Vagina (tissue), 2 donors: ENCODE measurements at regions not wholly inside any gene's neighbourhood (a gene's known extent, or its start where the extent isn't known, plus 50 kb on each side); places are given as distances from the start of the nearest gene placed in this dataset.

Experiments
- DNase-seq, 2 donors: peaks; one replicate each; pipeline ENCODE4 v3.0.0-alpha.2; 2017; ENCODE audit errors: extremely low spot score in 2 of 2
- H3K27ac ChIP-seq: fragments of 200-600 bp; sonication (generic); one replicate; pipeline ENCODE4 v1.5.1; 2019
- H3K27me3 ChIP-seq: fragments of 200-600 bp; sonication (generic); one replicate; pipeline ENCODE4 v1.5.1; 2019
- H3K36me3 ChIP-seq, 2 donors: fragments of 200-600 bp; sonication (generic); one replicate each; pipeline ENCODE4 v1.5.1; 2017 to 2019
- H3K4me1 ChIP-seq: fragments of 200-600 bp; sonication (generic); one replicate; pipeline ENCODE4 v1.5.1; 2019
- H3K4me3 ChIP-seq, 2 donors: fragments of 200-600 bp; sonication (generic); 1 replicate in 1 of 2; 2 replicates in 1 of 2; pipeline ENCODE4 v1.5.1; 2016 to 2019
- H3K9me3 ChIP-seq: fragments of 200-600 bp; sonication (generic); one replicate; pipeline ENCODE4 v1.5.1; 2019
- CTCF ChIP-seq, 3 experiments: fragments of 450-650 bp in 2 of 3; fragments of 200-600 bp in 1 of 3; sonication (generic) in 1 of 3; IDR thresholded peaks; one replicate each; pipeline ENCODE4 v1.5.1; 2017 to 2019; ENCODE audit warnings: antibody characterized with exemption in 3 of 3, mild to moderate bottlenecking in 2 of 3, moderate library complexity in 2 of 3
- POLR2A ChIP-seq, 2 donors: fragments of 450-650 bp; IDR thresholded peaks; one replicate each; pipeline ENCODE4 v1.6.1; 2017; ENCODE audit warnings: antibody characterized with exemption in 2 of 2, mild to moderate bottlenecking in 2 of 2, moderate library complexity in 2 of 2
- POLR2AphosphoS5 ChIP-seq, 2 donors: sonication (generic); formaldehyde crosslinking; IDR thresholded peaks; one replicate each; pipeline ENCODE4 v1.9.0; 2017; ENCODE audit warnings: antibody characterized with exemption in 2 of 2, mild to moderate bottlenecking in 2 of 2, low read depth in 1 of 2; ENCODE audit not compliant: insufficient read depth in 1 of 2
- intact Hi-C: fragments of 100-400 bp; cut with DNase I; formaldehyde crosslinking; loops from one replicate; pipeline ENCODE4 v1.15.1; 2023

DNA sequence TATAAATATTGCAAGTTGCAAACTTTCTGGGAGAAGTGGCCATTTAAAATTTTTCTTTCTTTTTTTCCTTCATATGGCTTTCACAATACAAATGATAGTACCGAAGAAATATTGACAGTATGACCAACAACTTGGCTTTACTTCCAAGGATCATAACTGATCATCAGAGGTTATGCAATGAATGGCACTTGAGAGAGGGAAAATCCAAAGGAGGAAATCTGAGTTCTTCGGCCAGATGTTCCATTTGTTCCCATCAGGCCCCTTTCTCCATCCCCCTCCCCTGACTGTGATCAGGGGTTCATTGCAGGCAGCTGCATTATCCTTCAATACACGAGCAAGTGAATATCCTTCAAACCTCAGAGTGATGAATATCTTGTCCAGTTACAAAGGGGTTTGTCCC, 130.0 kb upstream of the UST start:
- Histone ChIP-seq H3K27me3 (no peaks in the 10 kb centered on the region), H3K36me3 (no peaks in the 10 kb centered on the region), H3K9me3 (no peaks in the 10 kb centered on the region), H3K4me1 (peaks cover 1% of the 10 kb centered on the region), H3K27ac (no peak overlapping the region), H3K4me3 (no peak overlapping the region)
- TF ChIP-seq CTCF (IDR thresholded peaks at IDR 0.05) (no peak), POLR2AphosphoS5 (IDR thresholded peaks at IDR 0.05; ENCODE audit: insufficient read depth in 1 of 2, low read depth in 1 of 2) (no peak), POLR2A (IDR thresholded peaks at IDR 0.05) (no peak)
- intact Hi-C loops = no loop called here
- DNase-seq = no peak

DNA sequence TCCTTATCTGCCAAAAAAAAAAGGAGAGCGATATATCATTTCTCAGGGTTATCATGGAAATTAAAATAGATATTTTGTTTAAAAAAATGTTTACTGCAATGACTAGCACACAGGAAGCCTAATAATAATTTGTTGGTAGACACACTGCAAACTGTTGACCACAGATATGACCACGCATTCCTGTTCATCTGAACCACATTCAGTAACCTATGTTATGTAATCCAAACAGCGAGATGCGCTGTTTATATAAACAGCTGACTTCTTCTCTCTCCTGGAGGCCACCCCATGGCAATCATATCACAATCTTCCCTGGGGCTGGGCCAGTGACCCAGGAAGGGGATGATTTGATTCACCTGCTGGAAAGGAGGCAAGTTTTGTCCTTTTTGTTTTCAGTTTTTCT, 129.3 kb upstream of the UST start:
- intact Hi-C loops = no loop called here
- H3K9me3 ChIP-seq = no peaks in the 10 kb centered on the region
- TF ChIP-seq POLR2A (IDR thresholded peaks at IDR 0.05) (no peak), POLR2AphosphoS5 (IDR thresholded peaks at IDR 0.05; ENCODE audit: insufficient read depth in 1 of 2, low read depth in 1 of 2) (no peak)

GRCh38 chr6:148619891-148620290, 126.9 kb upstream of the UST start:
- H3K4me1 ChIP-seq = peaks cover 5% of the 10 kb centered on the region
- H3K36me3 ChIP-seq = no peaks in the 10 kb centered on the region
- no peaks in the 10 kb centered on the region for H3K27me3 ChIP-seq
- no peak overlapping the region for H3K4me3 ChIP-seq
- H3K27ac ChIP-seq = no peak overlapping the region
- no peak for DNase-seq
- intact Hi-C loops = no loop called here
- no peak for TF ChIP-seq POLR2A (IDR thresholded peaks at IDR 0.05)
- TF ChIP-seq POLR2AphosphoS5 (IDR thresholded peaks at IDR 0.05; ENCODE audit: insufficient read depth in 1 of 2, low read depth in 1 of 2) = no peak
- no peak for TF ChIP-seq CTCF (IDR thresholded peaks at IDR 0.05)
- no peaks in the 10 kb centered on the region for H3K9me3 ChIP-seq

More for the DNA sequence above, 129.3 kb upstream of the UST start:
- no peaks in the 10 kb centered on the region for H3K36me3 ChIP-seq
- H3K4me1 ChIP-seq = no peaks in the 10 kb centered on the region
- no peaks in the 10 kb centered on the region for H3K27me3 ChIP-seq
- H3K27ac ChIP-seq = no peak overlapping the region
- no peak overlapping the region for H3K4me3 ChIP-seq
- no peak for DNase-seq

GRCh38 chr6:148620579-148621298, 126.1 kb upstream of the UST start:
- H3K4me1 ChIP-seq = peaks cover 5% of the 10 kb centered on the region
- no peak overlapping the region for H3K27ac ChIP-seq
- H3K4me3 ChIP-seq = no peak overlapping the region
- intact Hi-C loops = no loop called here
- H3K36me3 ChIP-seq = no peaks in the 10 kb centered on the region
- TF ChIP-seq POLR2A (IDR thresholded peaks at IDR 0.05) = no peak
- TF ChIP-seq CTCF (IDR thresholded peaks at IDR 0.05) = no peak
- TF ChIP-seq POLR2AphosphoS5 (IDR thresholded peaks at IDR 0.05; ENCODE audit: insufficient read depth in 1 of 2, low read depth in 1 of 2) = no peak
- H3K27me3 ChIP-seq = no peaks in the 10 kb centered on the region
- no peak for DNase-seq
- no peaks in the 10 kb centered on the region for H3K9me3 ChIP-seq

- Histone ChIP-seq H3K27ac (no peak overlapping the region), H3K4me1 (peaks cover 22% of the 10 kb centered on the region), H3K9me3 (no peaks in the 10 kb centered on the region), H3K4me3 (no peak overlapping the region), H3K27me3 (no peaks in the 10 kb centered on the region), H3K36me3 (no peaks in the 10 kb centered on the region)
- no peak for DNase-seq
- intact Hi-C loops = no loop called here
- TF ChIP-seq POLR2A (IDR thresholded peaks at IDR 0.05) (no peak), CTCF (IDR thresholded peaks at IDR 0.05) (no peak), POLR2AphosphoS5 (IDR thresholded peaks at IDR 0.05; ENCODE audit: insufficient read depth in 1 of 2, low read depth in 1 of 2) (no peak)
These were observed 121.2 kb upstream of the UST start for GRCh38 chr6:148625609-148626008.
